ENCODE measurements at regions not wholly inside any gene's neighbourhood (a gene's known extent, or its start where the extent isn't known, plus 50 kb on each side); places are given as distances from the start of the nearest gene placed in this dataset.
"Not testable (repeated sequence)": the region's sequence is repeated elsewhere in the genome, so short reads cannot be mapped to it uniquely, and the experiment has no call there.

GRCh38 chr5:44997506-44997905 is 188.8 kb downstream of the MRPS30 start:
- no peak for TF ChIP-seq CTCF (IDR thresholded peaks at IDR 0.05)
- TF ChIP-seq POLR2AphosphoS5 (IDR thresholded peaks at IDR 0.05), result no peak
- TF ChIP-seq POLR2A (IDR thresholded peaks at IDR 0.05), result no peak
- no peak for TF ChIP-seq EP300 (IDR thresholded peaks at IDR 0.05)
- H3K27ac ChIP-seq, result no peak overlapping the region
- WGBS, 2 donors, result 93 to 94% methylated on average over 1 of the region's 1 CpG

GRCh38 chr5:45007102-45007501 is 198.4 kb downstream of the MRPS30 start:
- 91 to 93% methylated on average over 4 to 6 of the region's 6 CpGs for WGBS, 2 donors
- not testable (repeated sequence) for H3K4me3 ChIP-seq; H3K36me3 ChIP-seq; H3K4me1 ChIP-seq; H3K27ac ChIP-seq; H3K27me3 ChIP-seq; H3K9me3 ChIP-seq; DNase-seq; ATAC-seq (ENCODE audit: low FRiP score in 2 of 2)

More at GRCh38 chr5:44997506-44997905, 188.8 kb downstream of the MRPS30 start:
- Histone ChIP-seq H3K27me3 (no peaks in the 10 kb centered on the region), H3K4me3 (no peak overlapping the region), H3K9me3 (no peaks in the 10 kb centered on the region), H3K4me1 (no peaks in the 10 kb centered on the region), H3K36me3 (no peaks in the 10 kb centered on the region)
- DNase-seq (no peak), ATAC-seq (ENCODE audit: low FRiP score in 2 of 2) (no peak)

GRCh38 chr5:45017568-45017967 is 208.8 kb downstream of the MRPS30 start:
- Histone ChIP-seq H3K27ac (no peak overlapping the region), H3K9me3 (no peaks in the 10 kb centered on the region), H3K36me3 (no peaks in the 10 kb centered on the region), H3K27me3 (no peaks in the 10 kb centered on the region), H3K4me1 (no peaks in the 10 kb centered on the region), H3K4me3 (no peak overlapping the region)
- ATAC-seq (ENCODE audit: low FRiP score in 2 of 2) (no peak), DNase-seq (no peak)
- TF ChIP-seq POLR2A (IDR thresholded peaks at IDR 0.05), result no peak
- no peak for TF ChIP-seq EP300 (IDR thresholded peaks at IDR 0.05)
- TF ChIP-seq CTCF (IDR thresholded peaks at IDR 0.05), result no peak
- TF ChIP-seq POLR2AphosphoS5 (IDR thresholded peaks at IDR 0.05), result no peak
- WGBS, 2 donors, result 80% methylated on average over 4 of the region's 4 CpGs

- Histone ChIP-seq H3K4me1 (no peaks in the 10 kb centered on the region), H3K27me3 (no peaks in the 10 kb centered on the region), H3K4me3 (no peak overlapping the region), H3K36me3 (no peaks in the 10 kb centered on the region), H3K27ac (no peak overlapping the region), H3K9me3 (no peaks in the 10 kb centered on the region)
- TF ChIP-seq POLR2AphosphoS5 (IDR thresholded peaks at IDR 0.05) (no peak), EP300 (IDR thresholded peaks at IDR 0.05) (no peak), CTCF (IDR thresholded peaks at IDR 0.05) (no peak), POLR2A (IDR thresholded peaks at IDR 0.05) (no peak)
- no peak for DNase-seq
- ATAC-seq (ENCODE audit: low FRiP score in 2 of 2), result no peak
- WGBS, 2 donors, result 61 to 79% methylated on average over 2 of the region's 2 CpGs
These were observed 220.8 kb downstream of the MRPS30 start for GRCh38 chr5:45029553-45029952.

GRCh38 chr5:45035991-45036390 is 227.2 kb downstream of the MRPS30 start:
- no peaks in the 10 kb centered on the region for H3K36me3 ChIP-seq
- H3K27ac ChIP-seq, result no peak overlapping the region
- no peaks in the 10 kb centered on the region for H3K9me3 ChIP-seq
- 63 to 72% methylated on average over 1 of the region's 1 CpG for WGBS, 2 donors
- DNase-seq (no peak), ATAC-seq (ENCODE audit: low FRiP score in 2 of 2) (no peak)
- H3K4me3 ChIP-seq, result no peak overlapping the region
- no peak for TF ChIP-seq EP300 (IDR thresholded peaks at IDR 0.05)
- H3K27me3 ChIP-seq, result no peaks in the 10 kb centered on the region
- no peaks in the 10 kb centered on the region for H3K4me1 ChIP-seq

GRCh38 chr5:45037927-45038326 is 229.2 kb downstream of the MRPS30 start:
- H3K27ac ChIP-seq, result no peak overlapping the region
- H3K4me3 ChIP-seq, result no peak overlapping the region
- no peak for TF ChIP-seq CTCF (IDR thresholded peaks at IDR 0.05)
- TF ChIP-seq EP300 (IDR thresholded peaks at IDR 0.05), result no peak
- no peak for TF ChIP-seq POLR2AphosphoS5 (IDR thresholded peaks at IDR 0.05)
- no peak for TF ChIP-seq POLR2A (IDR thresholded peaks at IDR 0.05)
- no peaks in the 10 kb centered on the region for H3K9me3 ChIP-seq
- WGBS, 2 donors, result 67 to 75% methylated on average over 3 of the region's 3 CpGs
- DNase-seq (no peak), ATAC-seq (ENCODE audit: low FRiP score in 2 of 2) (no peak)
- H3K27me3 ChIP-seq, result no peaks in the 10 kb centered on the region
- no peaks in the 10 kb centered on the region for H3K36me3 ChIP-seq
- no peaks in the 10 kb centered on the region for H3K4me1 ChIP-seq
